Testis (tissue), 2 donors: ENCODE measurements at regions not wholly inside any gene's neighbourhood (a gene's known extent, or its start where the extent isn't known, plus 50 kb on each side); places are given as distances from the start of the nearest gene placed in this dataset.

ENCODE experiments used
- POLR2A ChIP-seq: fragments of 450-650 bp; IDR thresholded peaks from one replicate; pipeline ENCODE4 v1.6.1; 2017; ENCODE audit warnings: antibody characterized with exemption, mild to moderate bottlenecking, moderate library complexity
- TF ChIP-seq, protein P1 (sequence below), 3 experiments: fragments of 450-650 bp in 2 of 3; fragments of 200-600 bp in 1 of 3; sonication (generic) in 1 of 3; IDR thresholded peaks; one replicate each; pipeline ENCODE4 v1.5.1; 2016 to 2019; ENCODE audit warnings: antibody characterized with exemption in 3 of 3, mild to moderate bottlenecking in 2 of 3, moderate library complexity in 1 of 3

GRCh38 chr3:159637883-159638542, 350.6 kb upstream of the IL12A start:
- TF ChIP-seq, protein P1, sequence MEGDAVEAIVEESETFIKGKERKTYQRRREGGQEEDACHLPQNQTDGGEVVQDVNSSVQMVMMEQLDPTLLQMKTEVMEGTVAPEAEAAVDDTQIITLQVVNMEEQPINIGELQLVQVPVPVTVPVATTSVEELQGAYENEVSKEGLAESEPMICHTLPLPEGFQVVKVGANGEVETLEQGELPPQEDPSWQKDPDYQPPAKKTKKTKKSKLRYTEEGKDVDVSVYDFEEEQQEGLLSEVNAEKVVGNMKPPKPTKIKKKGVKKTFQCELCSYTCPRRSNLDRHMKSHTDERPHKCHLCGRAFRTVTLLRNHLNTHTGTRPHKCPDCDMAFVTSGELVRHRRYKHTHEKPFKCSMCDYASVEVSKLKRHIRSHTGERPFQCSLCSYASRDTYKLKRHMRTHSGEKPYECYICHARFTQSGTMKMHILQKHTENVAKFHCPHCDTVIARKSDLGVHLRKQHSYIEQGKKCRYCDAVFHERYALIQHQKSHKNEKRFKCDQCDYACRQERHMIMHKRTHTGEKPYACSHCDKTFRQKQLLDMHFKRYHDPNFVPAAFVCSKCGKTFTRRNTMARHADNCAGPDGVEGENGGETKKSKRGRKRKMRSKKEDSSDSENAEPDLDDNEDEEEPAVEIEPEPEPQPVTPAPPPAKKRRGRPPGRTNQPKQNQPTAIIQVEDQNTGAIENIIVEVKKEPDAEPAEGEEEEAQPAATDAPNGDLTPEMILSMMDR (IDR thresholded peaks at IDR 0.05): no peak
- TF ChIP-seq POLR2A: no peak
